Activated CD4-positive, alpha-beta T cell treated with anti-CD3 and anti-CD28 coated beads, Interleukin-2, Interleukin-4, amounts not matched to agents 100 ng/mL and 50 ng/mL, durations not matched to agents 16 hours and 8 hours (primary cell): ENCODE measurements at regions not wholly inside any gene's neighbourhood (a gene's known extent, or its start where the extent isn't known, plus 50 kb on each side); places are given as distances from the start of the nearest gene placed in this dataset.
"Not testable (repeated sequence)": the region's sequence is repeated elsewhere in the genome, so short reads cannot be mapped to it uniquely, and the experiment has no call there.

Source experiments
- DNase-seq: peaks from one replicate; pipeline ENCODE4 v3.0.0-alpha.2; 2020; ENCODE audit warnings: low spot score

GRCh38 chr17:16888413-16889087 is 83.4 kb downstream of the TNFRSF13B start:
- DNase-seq = no peak

GRCh38 chr17:16887523-16888095 is 84.3 kb downstream of the TNFRSF13B start:
- DNase-seq = no peak

DNA sequence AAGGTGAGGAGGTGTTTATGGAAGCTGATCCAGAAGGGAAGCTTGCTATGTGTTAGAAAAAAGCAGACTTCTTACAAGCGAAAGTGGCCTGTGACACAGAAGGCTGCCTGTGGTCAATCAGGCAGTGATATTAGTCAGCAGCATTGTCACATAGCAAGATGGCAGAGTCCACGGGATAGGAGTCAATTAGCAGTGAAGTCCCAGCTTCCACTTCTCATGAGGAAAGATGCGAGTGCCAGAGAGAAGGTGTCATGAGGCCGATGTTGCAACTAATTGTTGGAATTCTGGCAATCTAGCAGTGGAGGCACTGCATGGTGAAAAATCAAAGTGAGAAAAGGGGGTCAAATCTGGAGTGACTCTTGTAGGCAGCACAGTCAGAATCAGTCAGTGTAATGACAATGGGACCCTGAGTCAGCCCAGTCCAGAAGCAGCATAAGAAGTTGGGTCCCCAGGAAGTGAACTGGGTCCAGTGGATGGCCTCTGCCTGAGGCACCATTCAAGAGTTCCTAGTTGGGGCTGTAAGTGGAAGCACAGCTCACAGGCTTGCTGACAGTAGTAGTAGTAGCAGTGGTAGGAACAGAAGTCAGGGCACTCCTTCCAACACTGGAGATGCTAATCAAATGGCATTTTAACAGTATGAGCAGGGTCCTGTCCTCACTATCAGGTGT is 85.1 kb downstream of the TNFRSF13B start:
- peak; percentile 22 for DNase-seq

- not testable (repeated sequence) for DNase-seq
Measured at GRCh38 chr17:16885204-16885603, 86.7 kb downstream of the TNFRSF13B start.

- DNase-seq = not testable (repeated sequence)
Measured at GRCh38 chr17:16882926-16883265, 89.0 kb downstream of the TNFRSF13B start.

GRCh38 chr17:16882243-16882925 is 89.5 kb downstream of the TNFRSF13B start:
- no peak for DNase-seq

- DNase-seq = no peak
Measured at GRCh38 chr17:16881239-16881924, 90.5 kb downstream of the TNFRSF13B start.

GRCh38 chr17:16880843-16881230 is 91.1 kb downstream of the TNFRSF13B start:
- DNase-seq = no peak

- DNase-seq = no peak
Measured at GRCh38 chr17:16880121-16880842, 91.6 kb downstream of the TNFRSF13B start.

- DNase-seq = no peak
Measured at GRCh38 chr17:16879686-16880085, 92.2 kb downstream of the TNFRSF13B start.

- no peak for DNase-seq
Measured at GRCh38 chr17:16878606-16879005, 93.3 kb downstream of the TNFRSF13B start.

GRCh38 chr17:16878084-16878483 is 93.8 kb downstream of the TNFRSF13B start:
- no peak for DNase-seq

DNA sequence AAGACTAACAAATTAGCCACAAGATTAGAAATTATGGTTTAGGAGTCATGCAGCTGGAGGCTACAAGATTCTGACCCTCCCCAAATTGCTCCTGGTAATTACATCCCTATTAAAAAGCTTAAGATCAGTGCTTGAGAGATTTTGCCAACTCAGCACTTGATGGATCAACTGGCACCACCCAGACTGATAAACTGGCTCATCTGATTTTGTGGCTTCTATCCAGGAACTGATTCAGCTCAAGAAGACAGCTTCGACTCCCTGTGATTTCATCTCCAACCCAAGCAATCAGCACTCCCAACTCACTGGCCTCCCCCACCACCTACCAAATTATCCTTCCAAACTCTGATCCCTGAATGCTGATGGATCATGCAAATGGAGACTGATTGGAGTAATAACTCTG is 94.8 kb downstream of the TNFRSF13B start:
- no peak for DNase-seq

DNA sequence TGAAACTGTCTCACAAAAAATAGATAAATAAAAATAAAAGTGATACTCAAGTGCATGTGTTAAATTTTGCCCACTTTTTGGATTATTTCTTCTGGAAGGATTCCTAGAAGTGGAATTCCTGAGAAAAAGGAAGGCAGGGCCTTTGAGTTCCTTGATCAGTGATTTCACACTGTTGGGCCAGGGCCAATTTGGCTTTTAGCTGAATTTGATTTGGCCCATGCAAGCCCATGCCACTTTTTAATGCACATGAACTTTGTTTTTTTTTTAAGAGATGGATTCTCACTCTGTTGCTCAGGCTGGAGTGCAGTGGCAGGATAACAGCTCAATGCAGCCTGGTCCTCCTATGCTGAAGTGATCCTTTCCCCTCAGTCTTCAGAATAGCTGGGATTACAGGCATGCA is 96.3 kb downstream of the TNFRSF13B start:
- no peak for DNase-seq

- not testable (repeated sequence) for DNase-seq
Measured at GRCh38 chr17:16874216-16874615, 97.7 kb downstream of the TNFRSF13B start.

- DNase-seq = peak; percentile 40
Measured at GRCh38 chr17:16873174-16874035, 98.5 kb downstream of the TNFRSF13B start.

- DNase-seq = no peak
Measured at GRCh38 chr17:16872351-16873173, 99.4 kb downstream of the TNFRSF13B start.

GRCh38 chr17:16871446-16872190 is 100.3 kb downstream of the TNFRSF13B start:
- not testable (repeated sequence) for DNase-seq
